Rectal smooth muscle tissue (tissue), 1 donor: ENCODE measurements at regions not wholly inside any gene's neighbourhood (a gene's known extent, or its start where the extent isn't known, plus 50 kb on each side); places are given as distances from the start of the nearest gene placed in this dataset.

Experiments used
- H3K27ac ChIP-seq: one replicate; pipeline ENCODE4 v1.7.0; 2013; ENCODE audit warnings: low read depth, low read length, inconsistent platforms
- H3K27me3 ChIP-seq: one replicate; pipeline ENCODE4 v1.7.0; 2013; ENCODE audit warnings: low read length; ENCODE audit not compliant: control insufficient read depth, insufficient read depth
- H3K36me3 ChIP-seq: one replicate; pipeline ENCODE4 v1.7.0; 2013; ENCODE audit warnings: low read length; ENCODE audit not compliant: control insufficient read depth, insufficient read depth
- H3K4me1 ChIP-seq: one replicate; pipeline ENCODE4 v1.7.0; 2013; ENCODE audit warnings: low read length; ENCODE audit not compliant: control insufficient read depth, insufficient read depth
- H3K4me3 ChIP-seq: one replicate; pipeline ENCODE4 v1.7.0; 2013; ENCODE audit warnings: low read length
- H3K9ac ChIP-seq: one replicate; pipeline ENCODE4 v1.7.0; 2013; ENCODE audit warnings: low read length

DNA sequence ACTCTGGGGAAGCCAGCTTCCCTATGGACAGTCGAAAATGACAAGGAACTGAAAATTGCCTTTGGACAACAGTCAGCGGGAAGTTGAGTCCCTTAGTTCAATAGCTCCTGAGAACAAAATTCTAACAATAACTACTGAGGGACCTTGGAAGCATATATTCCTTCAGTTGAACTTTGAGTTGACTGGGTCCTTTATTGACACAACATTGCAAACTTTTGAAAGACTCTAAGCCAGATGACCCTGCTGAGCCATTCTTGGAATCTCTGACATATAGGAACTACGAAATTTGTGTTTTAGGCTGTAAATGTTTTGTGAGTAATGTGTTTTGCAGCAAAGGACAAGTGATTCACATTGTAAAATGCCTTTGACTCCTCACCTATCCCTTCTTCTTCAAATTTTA is 548.8 kb upstream of the LCORL start:
- Histone ChIP-seq H3K27ac (no peak overlapping the region), H3K36me3 (no peaks in the 10 kb centered on the region), H3K4me1 (no peaks in the 10 kb centered on the region), H3K4me3 (no peak overlapping the region), H3K27me3 (no peaks in the 10 kb centered on the region), H3K9ac (no peak overlapping the region)

DNA sequence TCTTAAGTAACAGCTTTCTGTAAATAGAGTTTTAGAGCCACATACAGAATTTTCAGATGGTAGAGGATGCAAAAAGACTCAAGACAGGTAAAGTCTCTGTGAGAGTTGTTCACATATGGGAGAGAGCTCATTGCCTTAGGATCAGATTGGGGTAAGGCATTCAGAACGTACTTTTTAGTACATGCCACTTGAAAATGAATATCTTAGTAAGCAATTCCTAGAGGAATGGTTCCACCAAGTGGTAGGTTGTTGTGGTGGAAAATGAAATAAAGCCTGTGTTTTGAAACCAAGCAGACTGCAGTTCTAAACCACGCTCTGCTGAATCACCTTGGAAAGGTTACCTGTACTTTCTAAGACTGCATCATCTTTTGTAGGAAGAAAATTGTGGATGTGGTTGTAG is 547.0 kb upstream of the LCORL start:
- no peaks in the 10 kb centered on the region for H3K4me1 ChIP-seq
- H3K4me3 ChIP-seq = no peak overlapping the region
- no peaks in the 10 kb centered on the region for H3K36me3 ChIP-seq
- H3K27ac ChIP-seq = no peak overlapping the region
- H3K27me3 ChIP-seq = no peaks in the 10 kb centered on the region
- no peak overlapping the region for H3K9ac ChIP-seq

DNA sequence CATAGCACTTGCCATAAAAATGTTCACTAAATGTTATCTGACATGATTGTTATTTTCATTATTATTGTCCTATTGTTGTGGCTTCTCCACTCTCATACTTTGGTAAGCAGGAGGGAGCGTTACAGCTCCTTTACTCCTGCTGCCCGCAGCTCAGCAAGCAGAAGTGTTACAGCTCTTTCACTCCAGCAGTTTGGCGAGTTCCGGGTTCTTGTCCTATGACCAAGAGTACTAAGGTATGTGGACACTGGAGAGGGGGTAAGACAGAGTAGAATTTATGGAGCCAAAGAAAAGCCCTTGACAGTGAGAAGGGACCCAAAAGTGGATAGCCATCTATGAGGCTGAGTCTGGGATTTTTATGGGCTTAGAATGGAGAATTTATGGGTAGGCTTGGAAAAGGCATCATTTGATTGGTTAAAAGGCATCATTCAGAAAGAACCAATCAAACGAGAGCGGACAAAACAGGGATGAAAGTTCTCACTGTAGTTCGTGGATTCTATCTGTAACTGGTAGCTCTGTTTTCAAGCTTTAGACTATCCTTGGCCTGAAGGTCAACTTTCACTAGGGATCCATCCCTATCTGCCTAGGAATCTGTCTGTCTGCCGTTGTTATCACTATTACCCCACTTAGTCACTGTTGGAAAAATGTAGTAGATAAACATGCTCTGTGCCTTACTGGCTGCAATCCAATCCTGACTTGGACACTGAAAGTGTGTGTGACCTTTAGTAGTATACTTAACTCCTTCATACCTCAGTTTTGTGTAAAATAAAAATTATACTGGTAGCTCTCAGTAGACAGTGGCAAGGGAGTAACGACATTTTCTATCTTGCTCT is 545.6 kb upstream of the LCORL start:
- Histone ChIP-seq H3K27ac (no peak overlapping the region), H3K36me3 (no peaks in the 10 kb centered on the region), H3K4me3 (no peak overlapping the region), H3K27me3 (no peaks in the 10 kb centered on the region), H3K4me1 (no peaks in the 10 kb centered on the region), H3K9ac (no peak overlapping the region)

DNA sequence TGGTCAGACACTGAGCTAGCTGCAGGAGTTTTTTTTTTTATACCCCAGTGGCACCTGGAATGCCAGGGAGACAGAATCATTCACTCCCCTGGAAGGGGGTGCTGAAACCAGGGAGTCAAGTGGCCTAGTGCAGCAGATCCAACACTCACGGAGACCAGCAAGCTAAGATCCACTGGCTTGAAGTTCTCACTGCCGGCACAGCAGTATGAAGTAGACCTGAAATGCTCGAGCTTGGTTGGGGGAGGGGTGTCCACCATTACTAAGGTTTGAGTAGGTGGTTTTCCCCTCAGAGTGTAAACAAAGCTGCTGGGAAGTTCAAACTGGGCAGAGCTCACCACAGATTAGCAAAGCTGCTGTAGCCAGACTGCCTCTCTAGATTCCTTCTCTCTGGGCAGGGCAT is 537.9 kb upstream of the LCORL start:
- Histone ChIP-seq H3K9ac (no peak overlapping the region), H3K36me3 (no peaks in the 10 kb centered on the region), H3K27ac (no peak overlapping the region), H3K4me1 (no peaks in the 10 kb centered on the region), H3K27me3 (no peaks in the 10 kb centered on the region), H3K4me3 (no peak overlapping the region)

DNA sequence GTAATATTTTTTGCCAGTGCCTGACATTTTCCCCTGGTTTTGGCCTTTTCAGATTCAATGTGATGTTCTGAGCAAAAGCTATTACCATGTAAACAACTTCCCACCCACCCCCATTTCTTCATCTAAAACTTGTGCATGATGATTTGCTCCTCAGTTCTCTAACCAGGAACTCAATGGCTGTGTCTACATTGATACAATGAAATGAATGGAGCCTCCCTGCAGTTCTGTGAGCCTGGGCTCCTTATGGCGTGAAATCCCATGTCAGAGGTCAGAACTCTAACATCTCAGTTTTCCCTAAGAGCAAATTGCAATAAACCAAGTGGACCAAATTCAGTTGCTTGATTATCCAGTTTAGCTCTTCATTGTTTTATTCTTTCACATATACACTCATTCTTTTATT is 534.8 kb upstream of the LCORL start:
- no peak overlapping the region for H3K27ac ChIP-seq
- H3K4me1 ChIP-seq = no peaks in the 10 kb centered on the region
- H3K27me3 ChIP-seq = no peaks in the 10 kb centered on the region
- no peak overlapping the region for H3K9ac ChIP-seq
- H3K4me3 ChIP-seq = no peak overlapping the region
- no peaks in the 10 kb centered on the region for H3K36me3 ChIP-seq

DNA sequence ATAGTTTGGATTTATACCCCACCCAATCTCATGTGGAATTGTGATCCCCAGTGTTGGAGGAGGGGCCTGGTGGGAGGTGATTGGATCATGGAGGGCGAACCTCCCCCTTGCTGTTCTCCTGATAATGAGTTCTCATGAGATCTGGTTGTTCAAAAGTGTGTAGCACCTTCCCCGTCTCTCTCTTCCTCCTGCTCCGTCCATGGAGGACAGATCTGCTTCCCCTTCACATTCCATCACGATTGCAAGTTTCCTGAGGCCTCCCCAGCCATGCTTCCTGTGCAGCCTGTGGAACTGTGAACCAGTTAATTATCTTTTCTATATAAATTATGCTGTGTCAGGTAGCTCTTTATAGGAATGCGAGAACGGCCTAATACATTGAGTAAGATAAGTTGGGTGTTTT is 518.8 kb upstream of the LCORL start:
- no peak overlapping the region for H3K9ac ChIP-seq
- H3K27ac ChIP-seq = no peak overlapping the region
- no peaks in the 10 kb centered on the region for H3K27me3 ChIP-seq
- no peaks in the 10 kb centered on the region for H3K4me1 ChIP-seq
- H3K36me3 ChIP-seq = no peaks in the 10 kb centered on the region
- no peak overlapping the region for H3K4me3 ChIP-seq

DNA sequence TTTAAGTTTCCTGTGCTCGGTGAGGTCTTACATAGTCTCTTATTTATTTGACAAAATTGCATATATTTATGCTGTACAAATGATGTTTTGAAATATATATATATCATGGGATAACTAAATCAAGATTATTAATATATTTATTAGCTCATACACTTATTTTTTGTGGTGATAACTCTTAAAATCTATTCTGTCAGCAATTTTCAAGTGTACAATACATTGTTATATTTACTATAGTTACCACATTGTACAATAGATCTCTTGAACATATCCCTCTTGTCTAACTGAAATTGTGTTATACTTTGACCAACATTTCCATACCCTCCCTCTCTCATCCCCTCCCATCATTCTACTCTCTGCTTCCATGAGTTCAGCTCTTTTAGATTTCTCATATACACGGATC is 516.6 kb upstream of the LCORL start:
- H3K9ac ChIP-seq = no peak overlapping the region
- no peak overlapping the region for H3K4me3 ChIP-seq
- H3K4me1 ChIP-seq = no peaks in the 10 kb centered on the region
- H3K36me3 ChIP-seq = no peaks in the 10 kb centered on the region
- no peak overlapping the region for H3K27ac ChIP-seq
- no peaks in the 10 kb centered on the region for H3K27me3 ChIP-seq

DNA sequence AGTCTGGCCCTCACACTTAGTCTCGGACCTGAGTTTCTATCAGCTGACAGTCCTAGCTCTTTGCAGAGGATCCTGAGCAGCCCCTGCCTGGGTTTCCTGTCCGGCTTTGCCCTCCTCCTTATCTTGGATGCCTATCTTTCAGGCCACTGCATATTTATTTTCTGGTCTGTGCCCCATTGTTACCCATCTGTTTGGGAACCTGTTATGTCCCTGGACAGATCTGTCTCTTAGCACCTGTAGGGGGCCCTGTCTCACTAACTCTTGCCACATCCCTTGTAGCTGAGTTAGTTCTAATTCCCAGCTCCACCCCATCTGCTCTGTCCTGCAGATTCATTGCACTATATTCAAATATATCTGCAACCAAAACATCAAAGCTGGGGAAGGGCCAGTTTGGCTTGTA is 514.9 kb upstream of the LCORL start:
- Histone ChIP-seq H3K4me3 (no peak overlapping the region), H3K27ac (no peak overlapping the region), H3K27me3 (no peaks in the 10 kb centered on the region), H3K9ac (no peak overlapping the region), H3K36me3 (no peaks in the 10 kb centered on the region), H3K4me1 (no peaks in the 10 kb centered on the region)

DNA sequence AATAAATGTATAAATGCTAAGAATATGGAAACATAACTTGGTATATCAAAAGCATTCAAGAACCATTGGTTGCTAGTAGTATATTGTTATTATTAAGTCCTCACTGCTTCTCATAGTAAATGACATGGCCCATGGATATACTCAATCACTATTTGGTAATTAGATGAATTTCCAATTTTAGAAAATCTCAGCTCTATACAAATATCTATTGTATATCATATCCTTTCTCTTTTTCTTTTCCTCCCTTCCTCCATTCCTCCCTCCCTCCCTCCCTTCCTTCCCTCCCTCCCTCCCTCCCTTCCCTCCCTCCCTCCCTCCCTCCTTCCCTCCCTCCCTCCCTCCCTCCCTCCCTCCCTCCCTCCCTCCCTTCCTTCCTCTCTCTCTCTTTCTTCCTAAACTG is 514.4 kb upstream of the LCORL start:
- H3K4me1 ChIP-seq = no peaks in the 10 kb centered on the region
- no peaks in the 10 kb centered on the region for H3K27me3 ChIP-seq
- no peak overlapping the region for H3K4me3 ChIP-seq
- H3K9ac ChIP-seq = no peak overlapping the region
- no peaks in the 10 kb centered on the region for H3K36me3 ChIP-seq
- no peak overlapping the region for H3K27ac ChIP-seq

DNA sequence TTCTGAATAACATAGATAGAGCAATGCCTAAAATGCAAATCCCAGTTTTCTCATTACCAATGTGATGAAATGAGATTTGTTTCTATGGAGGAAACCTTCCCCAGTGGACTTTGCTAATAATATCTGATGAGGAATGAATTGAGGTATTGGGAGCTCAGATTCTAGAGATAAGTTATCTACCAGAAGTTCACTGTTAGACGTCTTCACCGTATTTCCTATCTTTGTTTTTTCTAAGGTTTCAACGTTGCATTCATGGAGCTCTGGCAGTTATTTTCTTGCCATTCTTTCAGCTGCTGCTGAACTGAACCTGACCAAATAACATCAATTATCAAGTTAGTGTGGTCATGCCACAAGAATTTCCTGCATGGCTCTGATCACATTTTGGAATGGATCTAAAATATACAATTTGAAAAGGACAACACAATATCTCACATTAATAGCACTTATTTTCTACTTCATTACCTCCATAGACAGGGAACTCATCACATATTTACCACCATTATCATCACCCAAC is 511.8 kb upstream of the LCORL start:
- Histone ChIP-seq H3K27me3 (no peaks in the 10 kb centered on the region), H3K27ac (no peak overlapping the region)

DNA sequence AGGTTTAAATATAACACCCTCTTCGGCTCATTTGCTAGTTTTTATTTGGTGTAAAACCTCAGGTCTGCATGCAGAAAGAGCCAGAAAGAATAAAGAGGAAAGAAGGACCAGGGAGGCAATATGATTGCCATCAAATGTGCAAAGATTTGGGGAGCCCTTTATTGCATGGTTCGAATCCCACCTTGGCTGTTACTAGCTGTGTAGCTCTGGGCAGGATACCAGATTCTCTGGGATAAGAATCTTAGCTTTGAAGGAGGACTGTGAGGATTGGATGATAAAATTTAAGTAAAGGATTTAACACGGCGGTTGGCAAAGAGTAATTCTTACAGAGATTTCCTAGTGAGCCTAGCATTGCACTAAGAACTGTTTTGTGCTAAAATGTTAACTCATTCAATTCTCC is 510.2 kb upstream of the LCORL start:
- Histone ChIP-seq H3K36me3 (no peaks in the 10 kb centered on the region), H3K4me1 (no peaks in the 10 kb centered on the region), H3K27ac (no peak overlapping the region), H3K4me3 (no peak overlapping the region), H3K27me3 (no peaks in the 10 kb centered on the region), H3K9ac (no peak overlapping the region)

More for the DNA sequence above, 511.8 kb upstream of the LCORL start:
- Histone ChIP-seq H3K9ac (no peak overlapping the region), H3K4me3 (no peak overlapping the region), H3K4me1 (no peaks in the 10 kb centered on the region), H3K36me3 (no peaks in the 10 kb centered on the region)

DNA sequence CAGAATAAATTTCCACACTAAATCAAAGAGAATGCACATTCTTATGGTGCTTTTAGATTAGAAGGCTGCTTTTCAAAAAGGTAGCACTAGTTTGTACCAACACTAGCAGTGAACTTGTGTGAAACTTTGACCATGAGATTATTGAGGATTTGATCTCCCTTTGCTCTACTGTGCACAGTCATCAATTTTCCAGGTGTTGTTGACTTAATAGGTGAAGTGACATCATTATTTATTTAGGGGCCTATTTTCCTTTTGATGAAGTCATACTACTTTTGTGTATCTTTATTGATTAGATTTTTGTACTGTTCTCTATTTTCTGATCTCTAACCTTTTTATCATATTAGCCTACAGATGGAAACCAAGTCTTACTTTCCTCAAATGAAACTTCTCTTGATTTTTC is 507.9 kb upstream of the LCORL start:
- H3K27me3 ChIP-seq = no peaks in the 10 kb centered on the region
- H3K36me3 ChIP-seq = no peaks in the 10 kb centered on the region
- no peak overlapping the region for H3K4me3 ChIP-seq
- no peak overlapping the region for H3K27ac ChIP-seq
- H3K4me1 ChIP-seq = no peaks in the 10 kb centered on the region
- H3K9ac ChIP-seq = no peak overlapping the region

DNA sequence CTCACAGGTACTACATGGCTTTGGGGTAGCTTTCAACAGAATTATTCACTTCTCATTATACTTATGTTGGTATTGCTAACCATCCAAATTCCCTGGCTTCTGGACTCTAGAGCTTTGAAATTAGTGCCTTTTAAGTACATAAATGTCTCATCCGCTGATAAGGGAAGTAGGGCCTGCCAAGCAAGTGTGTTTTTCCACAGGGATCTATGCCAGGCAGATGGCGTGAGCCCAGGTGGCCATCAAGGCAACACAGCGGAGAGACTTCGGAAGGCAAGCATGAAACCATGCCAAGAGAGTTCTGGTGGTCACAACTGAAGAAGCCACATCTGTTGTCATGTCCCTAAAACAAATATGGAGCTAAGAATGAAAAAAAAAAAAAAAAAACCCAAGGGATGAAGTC is 503.1 kb upstream of the LCORL start:
- no peaks in the 10 kb centered on the region for H3K27me3 ChIP-seq
- no peak overlapping the region for H3K27ac ChIP-seq
- no peak overlapping the region for H3K4me3 ChIP-seq

More for the DNA sequence above, 503.1 kb upstream of the LCORL start:
- Histone ChIP-seq H3K4me1 (no peaks in the 10 kb centered on the region), H3K36me3 (no peaks in the 10 kb centered on the region), H3K9ac (no peak overlapping the region)
